22Rv1 (cell line): ENCODE measurements at regions not wholly inside any gene's neighbourhood (a gene's known extent, or its start where the extent isn't known, plus 50 kb on each side); places are given as distances from the start of the nearest gene placed in this dataset.

Experiments used
- ZFX ChIP-seq: fragments of 450-650 bp; IDR thresholded peaks from 2 replicates; pipeline ENCODE4 v1.6.1; 2017; ENCODE audit warnings: antibody characterized with exemption, borderline replicate concordance
- TF ChIP-seq, protein P1 (sequence below): fragments of 450-650 bp; IDR thresholded peaks from 2 replicates; pipeline ENCODE4 v1.5.1; 2017; ENCODE audit warnings: mild to moderate bottlenecking

DNA sequence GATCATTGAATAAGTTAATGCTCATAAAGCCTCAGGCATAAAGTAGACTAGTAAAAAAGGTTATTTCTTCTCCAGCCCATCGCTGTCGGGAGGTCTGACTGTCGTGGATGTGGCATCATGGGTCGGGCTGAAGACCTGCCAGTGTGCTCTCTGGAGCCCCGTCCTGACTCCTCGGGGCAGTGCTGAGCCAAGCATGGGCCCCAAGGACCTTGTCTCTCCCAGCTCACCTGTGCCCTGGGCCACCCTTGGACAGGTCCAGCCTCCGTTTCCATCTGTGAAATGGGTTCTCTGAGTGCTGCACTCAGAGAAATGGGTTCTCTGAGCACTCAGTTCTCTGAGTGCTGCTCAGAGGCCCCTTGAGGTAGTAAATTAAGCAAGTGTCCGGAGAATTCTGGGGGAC lies 269.0 kb downstream of the GADD45G start:
- TF ChIP-seq, protein P1, sequence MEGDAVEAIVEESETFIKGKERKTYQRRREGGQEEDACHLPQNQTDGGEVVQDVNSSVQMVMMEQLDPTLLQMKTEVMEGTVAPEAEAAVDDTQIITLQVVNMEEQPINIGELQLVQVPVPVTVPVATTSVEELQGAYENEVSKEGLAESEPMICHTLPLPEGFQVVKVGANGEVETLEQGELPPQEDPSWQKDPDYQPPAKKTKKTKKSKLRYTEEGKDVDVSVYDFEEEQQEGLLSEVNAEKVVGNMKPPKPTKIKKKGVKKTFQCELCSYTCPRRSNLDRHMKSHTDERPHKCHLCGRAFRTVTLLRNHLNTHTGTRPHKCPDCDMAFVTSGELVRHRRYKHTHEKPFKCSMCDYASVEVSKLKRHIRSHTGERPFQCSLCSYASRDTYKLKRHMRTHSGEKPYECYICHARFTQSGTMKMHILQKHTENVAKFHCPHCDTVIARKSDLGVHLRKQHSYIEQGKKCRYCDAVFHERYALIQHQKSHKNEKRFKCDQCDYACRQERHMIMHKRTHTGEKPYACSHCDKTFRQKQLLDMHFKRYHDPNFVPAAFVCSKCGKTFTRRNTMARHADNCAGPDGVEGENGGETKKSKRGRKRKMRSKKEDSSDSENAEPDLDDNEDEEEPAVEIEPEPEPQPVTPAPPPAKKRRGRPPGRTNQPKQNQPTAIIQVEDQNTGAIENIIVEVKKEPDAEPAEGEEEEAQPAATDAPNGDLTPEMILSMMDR, result no peak
- TF ChIP-seq ZFX, result no peak
